Eye (tissue), 1 donor: ENCODE measurements at regions not wholly inside any gene's neighbourhood (a gene's known extent, or its start where the extent isn't known, plus 50 kb on each side); places are given as distances from the start of the nearest gene placed in this dataset.
"Not testable (repeated sequence)": the region's sequence is repeated elsewhere in the genome, so short reads cannot be mapped to it uniquely, and the experiment has no call there.

ENCODE experiments used
- DNase-seq: peaks from one replicate; pipeline ENCODE4 v3.0.0-alpha.2; 2015

DNA sequence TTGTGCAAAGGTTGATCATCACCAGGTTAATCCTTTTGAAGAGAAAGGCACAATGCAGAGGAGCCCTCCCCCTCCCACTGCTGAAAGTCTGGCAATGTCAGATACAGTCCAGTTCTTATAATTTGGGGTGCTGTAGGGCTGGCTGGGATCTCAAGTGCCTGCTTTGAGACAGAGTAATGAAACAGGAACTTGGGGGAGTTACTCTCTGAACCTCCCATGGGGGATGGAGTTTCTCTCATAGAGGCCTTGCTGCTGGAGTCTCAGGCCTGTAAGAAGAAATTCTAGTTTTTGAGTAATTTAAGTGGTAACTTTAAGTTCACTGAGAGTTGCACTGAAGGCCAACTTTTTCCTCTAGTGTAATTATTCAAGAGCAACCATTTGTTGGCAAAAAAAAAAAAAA lies 410.5 kb downstream of the KCNRG start:
- no peak for DNase-seq

- no peak for DNase-seq
These were observed 411.7 kb downstream of the KCNRG start for GRCh38 chr13:50426927-50427326.

DNA sequence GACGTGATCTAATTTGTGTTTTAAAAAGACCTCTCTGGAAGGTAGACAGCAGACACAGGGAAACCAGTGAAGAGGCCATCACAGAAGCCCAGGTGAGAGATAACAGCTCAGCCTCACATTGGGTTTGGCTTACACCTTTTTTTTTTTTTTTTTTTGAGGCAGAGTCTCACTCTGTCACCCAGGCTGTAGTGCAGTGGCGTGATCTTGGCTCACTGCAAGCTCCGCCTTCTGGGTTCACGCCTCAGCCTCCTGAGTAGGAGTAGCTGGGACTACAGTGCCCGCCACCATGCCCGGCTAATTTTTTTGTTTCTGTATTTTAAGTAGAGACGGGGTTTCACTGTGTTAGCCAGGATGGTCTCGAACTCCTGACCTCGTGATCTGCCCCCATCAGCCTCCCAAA lies 412.3 kb downstream of the KCNRG start:
- DNase-seq: not testable (repeated sequence)

DNA sequence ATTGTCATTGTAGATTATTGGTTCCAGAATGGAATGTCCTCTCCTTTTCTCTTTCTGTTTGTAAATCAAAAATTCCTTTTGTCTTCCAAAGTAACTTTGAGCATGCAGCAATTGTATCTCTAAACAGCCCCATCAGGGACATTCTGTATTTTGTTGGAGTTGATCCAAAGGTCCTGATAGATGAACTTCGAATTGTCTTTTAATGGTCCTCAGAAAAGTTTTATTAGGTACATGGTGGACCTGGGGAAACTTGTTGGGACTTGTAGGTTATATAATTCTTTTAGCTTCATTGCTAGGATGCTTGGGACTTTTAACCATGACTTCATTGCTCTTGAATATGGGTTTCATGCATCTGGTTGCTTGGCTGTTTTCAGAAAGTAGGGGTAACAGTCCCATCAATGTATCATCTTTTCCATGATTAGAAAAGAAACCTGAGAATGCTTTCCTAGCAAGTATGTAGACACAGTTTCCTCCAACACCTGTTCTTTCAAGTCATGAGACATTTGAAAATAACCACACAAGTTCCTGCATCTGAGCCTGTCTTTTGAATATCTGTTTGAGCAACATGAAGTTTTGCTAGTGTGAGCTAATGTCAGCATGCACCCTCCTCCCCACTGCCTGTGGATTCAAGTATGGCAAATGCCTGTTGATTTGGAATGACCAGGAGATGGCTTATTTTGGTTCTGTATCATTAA lies 413.1 kb downstream of the KCNRG start:
- no peak for DNase-seq

DNA sequence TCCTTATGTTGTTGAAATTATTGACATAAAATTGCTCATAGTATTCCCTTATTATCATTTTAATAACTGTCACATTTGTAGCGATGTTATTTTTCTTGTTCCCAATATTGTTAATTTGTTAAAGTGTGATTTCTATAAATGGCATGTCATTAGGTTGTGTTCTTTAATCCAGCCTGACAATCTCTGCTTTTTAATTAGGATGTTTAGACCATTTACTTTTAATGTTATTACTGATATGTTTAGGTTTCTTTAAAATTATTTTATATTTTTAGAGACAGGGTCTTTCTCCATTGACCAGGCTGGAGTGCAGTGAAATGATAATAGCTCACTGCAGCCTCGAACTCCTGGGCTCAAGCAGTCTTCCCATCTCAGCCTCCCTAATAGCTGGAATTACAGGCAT lies 408.5 kb downstream of the DLEU7 start:
- no peak for DNase-seq

- no peak for DNase-seq
These were observed 406.2 kb downstream of the DLEU7 start for GRCh38 chr13:50437252-50437651.

DNA sequence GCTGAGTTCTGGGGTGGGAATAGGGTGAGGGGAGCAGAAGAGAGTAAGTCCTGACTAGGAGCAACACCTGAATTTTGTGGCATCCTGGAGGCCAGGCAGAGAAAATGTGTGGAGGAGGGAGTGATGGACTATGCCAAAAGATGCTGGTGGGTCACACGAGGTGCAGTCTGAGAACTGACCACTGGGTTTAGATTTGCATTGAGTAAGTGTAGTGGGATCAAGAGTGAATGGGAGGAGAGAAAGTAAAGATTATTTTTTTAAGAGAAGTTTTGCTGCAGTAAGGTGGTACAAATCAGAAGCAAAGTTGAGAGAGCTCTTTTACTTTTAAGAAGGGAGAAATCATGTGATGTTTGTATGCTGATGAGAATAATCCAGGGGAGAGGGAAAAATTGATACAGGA lies 405.1 kb downstream of the DLEU7 start:
- no peak for DNase-seq

GRCh38 chr13:50441130-50441529 lies 402.4 kb downstream of the DLEU7 start:
- no peak for DNase-seq

GRCh38 chr13:50444726-50445125 lies 398.8 kb downstream of the DLEU7 start:
- no peak for DNase-seq

GRCh38 chr13:50446611-50447010 lies 396.9 kb downstream of the DLEU7 start:
- no peak for DNase-seq

GRCh38 chr13:50448535-50448998 lies 394.9 kb downstream of the DLEU7 start:
- no peak for DNase-seq

GRCh38 chr13:50449465-50449864 lies 394.0 kb downstream of the DLEU7 start:
- DNase-seq: no peak

- DNase-seq: no peak
These were observed 393.2 kb downstream of the DLEU7 start for GRCh38 chr13:50450279-50450678.

DNA sequence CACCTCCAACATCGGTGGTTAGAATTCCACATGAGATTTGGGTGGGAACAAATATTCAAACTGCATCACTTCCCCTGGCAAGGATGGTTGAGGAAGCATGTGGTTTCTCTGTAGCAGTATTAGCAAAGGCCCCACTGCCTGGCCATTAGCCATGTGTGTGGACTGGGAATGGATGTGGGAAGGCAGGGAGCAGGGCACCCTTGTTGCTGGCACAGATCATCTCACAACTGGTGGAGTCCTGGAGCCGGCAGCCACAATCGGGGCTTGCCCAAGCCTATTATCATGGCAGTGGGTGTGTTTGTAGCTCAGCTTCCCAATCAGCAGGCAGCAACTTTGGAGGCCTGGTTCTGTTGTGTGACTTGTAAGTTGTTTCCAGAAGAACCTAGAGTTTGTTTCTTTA lies 391.9 kb downstream of the DLEU7 start:
- DNase-seq: no peak

DNA sequence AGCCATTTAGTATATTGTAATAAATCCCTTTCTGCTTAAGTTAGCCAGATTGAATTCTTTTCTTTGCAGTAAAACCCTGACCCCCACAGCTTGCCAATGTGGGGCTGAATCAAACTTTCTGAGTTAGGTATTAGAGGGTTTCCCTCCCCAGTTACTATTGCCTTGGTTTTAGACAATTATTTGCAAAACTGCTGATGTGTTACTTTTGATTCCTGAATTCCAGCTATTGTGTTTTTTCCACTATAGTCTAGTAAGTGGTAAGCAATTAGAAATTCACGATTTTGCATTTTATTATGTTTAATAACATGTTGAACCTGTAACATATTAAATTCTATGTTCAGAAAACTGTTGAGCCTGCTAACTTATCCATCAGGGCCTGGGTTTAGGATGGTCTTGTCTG lies 391.5 kb downstream of the DLEU7 start:
- no peak for DNase-seq

DNA sequence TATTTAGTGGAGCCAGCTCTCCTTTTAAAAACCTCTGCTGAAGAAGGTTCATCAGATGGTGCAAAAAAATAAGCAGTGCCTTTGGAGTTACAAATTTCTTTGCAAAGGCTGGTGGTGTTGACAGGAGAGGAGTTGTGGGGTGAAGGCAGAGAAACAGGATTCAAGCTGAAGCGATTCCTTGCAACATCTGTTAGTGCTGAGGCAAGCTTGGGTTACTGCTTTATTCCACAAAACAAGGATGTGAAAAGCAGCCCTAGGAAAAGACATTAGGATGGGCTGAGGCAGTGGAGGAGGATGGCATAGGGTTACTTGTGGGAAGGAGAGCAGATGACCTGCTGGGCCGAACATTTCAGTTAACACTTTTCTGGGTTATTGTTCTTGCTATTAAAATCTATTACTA lies 390.7 kb downstream of the DLEU7 start:
- DNase-seq: no peak

GRCh38 chr13:50453188-50453587 lies 390.3 kb downstream of the DLEU7 start:
- DNase-seq: no peak

GRCh38 chr13:50456111-50456510 lies 387.4 kb downstream of the DLEU7 start:
- no peak for DNase-seq

DNA sequence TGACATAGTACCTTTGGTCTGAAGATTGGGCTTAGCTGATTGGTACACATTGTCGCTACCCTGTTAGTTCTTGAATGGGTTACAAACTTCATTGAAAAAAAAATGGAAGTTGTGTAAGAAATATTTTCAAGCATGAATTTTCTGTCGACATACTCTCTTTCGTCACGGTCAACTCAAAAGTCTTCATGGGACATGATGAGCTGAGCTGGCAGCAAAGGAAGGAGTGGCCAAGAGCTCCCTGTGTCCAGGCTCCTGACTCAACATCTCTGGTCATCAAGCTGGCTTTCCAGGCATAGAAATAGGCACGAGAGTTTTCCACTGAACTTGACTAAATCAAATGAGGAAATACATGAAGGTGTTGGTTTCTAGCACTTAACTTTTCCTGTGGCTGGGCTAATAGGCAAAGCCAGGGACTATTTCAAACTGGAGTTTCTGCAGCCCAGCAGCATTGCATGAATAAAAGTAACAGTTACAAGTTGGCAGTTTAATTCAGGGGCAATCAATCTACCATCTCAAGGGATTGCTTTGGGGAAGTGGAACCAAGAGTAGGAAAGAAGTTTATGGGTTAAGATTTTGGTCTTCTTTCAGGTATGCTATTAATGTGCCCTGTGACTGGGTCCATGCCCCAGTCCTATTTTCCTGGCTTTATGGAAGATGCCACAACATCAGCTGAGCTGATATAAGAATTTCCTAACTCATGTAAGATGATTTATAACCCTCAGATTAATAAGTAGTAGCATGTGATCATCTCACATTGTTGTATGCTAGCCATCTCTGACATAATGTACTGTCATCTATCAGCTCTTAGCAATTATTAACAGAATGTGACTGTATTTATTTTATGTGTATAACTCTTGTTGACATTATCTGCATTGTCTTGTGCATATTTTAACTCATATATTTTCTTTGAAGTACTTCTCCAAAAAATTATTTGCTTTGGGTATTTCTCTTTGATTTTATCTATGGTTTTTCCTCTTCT lies 385.8 kb downstream of the DLEU7 start:
- no peak for DNase-seq

DNA sequence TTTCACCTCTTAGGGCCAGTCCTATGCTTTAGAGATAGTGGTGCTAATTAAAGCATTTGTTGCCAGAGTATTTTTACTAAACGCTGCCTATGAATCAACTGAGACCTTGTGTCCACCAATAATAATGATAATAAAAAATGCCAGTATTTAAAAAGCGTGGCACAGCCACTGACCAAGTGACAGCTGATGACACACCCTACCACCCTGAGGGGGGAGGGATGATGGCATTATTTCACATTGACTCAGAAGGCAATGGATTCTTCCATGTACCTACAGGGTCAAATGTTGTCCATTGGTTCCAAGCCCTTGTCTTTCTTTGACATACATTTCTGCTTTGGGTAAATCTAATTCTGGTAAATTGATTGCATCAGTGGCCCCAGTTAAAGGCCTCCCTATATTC lies 384.4 kb downstream of the DLEU7 start:
- DNase-seq: no peak

GRCh38 chr13:50459658-50460057 lies 383.8 kb downstream of the DLEU7 start:
- DNase-seq: no peak

DNA sequence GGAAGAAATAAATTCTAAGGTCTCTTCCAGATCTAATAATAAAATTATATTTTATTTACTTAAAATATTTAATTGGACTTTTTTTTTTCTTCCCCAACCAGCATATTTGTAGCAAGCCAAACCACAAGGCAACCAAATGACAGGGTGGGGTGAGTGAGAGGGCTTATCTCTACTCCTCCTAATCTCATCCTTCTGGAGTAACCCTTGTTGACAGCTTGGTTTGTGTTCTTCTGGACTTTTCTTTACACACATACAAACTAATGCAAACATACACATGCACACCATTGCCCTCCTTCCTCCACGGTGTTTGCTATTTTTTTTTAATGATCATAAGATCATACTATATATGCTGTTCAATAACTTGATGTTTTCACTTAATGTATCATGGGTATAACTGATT lies 383.1 kb downstream of the DLEU7 start:
- DNase-seq: no peak

DNA sequence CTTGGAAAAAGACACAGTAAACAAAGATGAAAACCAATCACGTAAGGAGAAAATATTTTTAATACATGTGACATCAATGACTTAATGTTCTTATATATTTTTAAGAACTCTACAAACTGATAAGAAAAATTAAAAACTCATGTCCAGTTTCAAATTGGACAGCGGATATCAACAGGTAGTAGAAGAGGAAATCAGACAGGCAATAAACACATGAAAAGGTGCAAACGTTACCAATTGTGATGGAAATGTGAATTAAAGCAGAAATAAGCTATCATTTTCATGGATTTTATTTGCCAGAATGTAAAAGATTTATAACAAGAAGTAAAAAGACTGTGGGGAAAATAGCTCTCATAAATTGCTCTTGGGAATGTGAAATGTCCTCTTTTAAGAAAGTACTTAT lies 382.3 kb downstream of the DLEU7 start:
- no peak for DNase-seq

DNA sequence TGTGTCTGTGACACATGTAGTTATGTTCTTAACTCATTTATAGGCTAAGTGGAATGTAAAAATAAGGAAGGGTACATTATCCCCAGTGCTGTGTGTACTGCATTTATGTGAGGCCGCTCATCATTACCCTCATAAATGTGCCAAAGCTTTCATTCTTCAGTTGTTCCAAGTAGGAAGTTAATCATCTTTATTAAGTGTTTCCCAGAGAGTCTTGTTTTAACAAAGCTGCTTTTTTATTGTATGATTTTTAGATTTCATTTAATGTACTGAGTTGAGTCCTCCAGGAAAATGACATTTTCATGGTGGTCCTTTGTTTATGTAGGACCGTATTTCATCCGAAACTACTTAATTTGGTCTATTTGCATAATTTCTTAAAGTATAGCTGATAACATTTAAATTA lies 379.8 kb downstream of the DLEU7 start:
- no peak for DNase-seq
